ENCODE measurements at regions not wholly inside any gene's neighbourhood (a gene's known extent, or its start where the extent isn't known, plus 50 kb on each side); places are given as distances from the start of the nearest gene placed in this dataset.

GRCh38 chr10:124278356-124278755 lies 140.4 kb downstream of the OAT start:
- no peak for TF ChIP-seq CTCF (conservative IDR thresholded peaks at IDR 0.05 in 1 of 2, IDR thresholded peaks at IDR 0.05 in 1 of 2; ENCODE audit: low read depth in 1 of 2, low read length in 2 of 2)
- no peak for TF ChIP-seq EZH2 (IDR thresholded peaks at IDR 0.05; ENCODE audit: low read length, missing control alignments)

Data from fibroblast of lung (primary cell).